Gastrocnemius medialis (tissue), 4 donors: ENCODE measurements at regions not wholly inside any gene's neighbourhood (a gene's known extent, or its start where the extent isn't known, plus 50 kb on each side); places are given as distances from the start of the nearest gene placed in this dataset.

Experiments used
- POLR2A ChIP-seq, 2 donors: fragments of 450-650 bp; IDR thresholded peaks; one replicate each; pipeline ENCODE4 v1.6.1; 2017; ENCODE audit warnings: antibody characterized with exemption in 2 of 2, mild to moderate bottlenecking in 2 of 2, moderate library complexity in 2 of 2
- TF ChIP-seq, protein P1 (sequence below), 5 experiments: fragments of 450-650 bp in 3 of 5; fragments of 200-600 bp in 2 of 5; sonication (generic) in 2 of 5; IDR thresholded peaks in 4 of 5; conservative IDR thresholded peaks in 1 of 5; 1 replicate in 4 of 5; 2 replicates in 1 of 5; pipeline ENCODE4 v1.5.1; 2016 to 2019; ENCODE audit warnings: antibody characterized with exemption in 5 of 5, mild to moderate bottlenecking in 3 of 5, moderate library complexity in 3 of 5

DNA sequence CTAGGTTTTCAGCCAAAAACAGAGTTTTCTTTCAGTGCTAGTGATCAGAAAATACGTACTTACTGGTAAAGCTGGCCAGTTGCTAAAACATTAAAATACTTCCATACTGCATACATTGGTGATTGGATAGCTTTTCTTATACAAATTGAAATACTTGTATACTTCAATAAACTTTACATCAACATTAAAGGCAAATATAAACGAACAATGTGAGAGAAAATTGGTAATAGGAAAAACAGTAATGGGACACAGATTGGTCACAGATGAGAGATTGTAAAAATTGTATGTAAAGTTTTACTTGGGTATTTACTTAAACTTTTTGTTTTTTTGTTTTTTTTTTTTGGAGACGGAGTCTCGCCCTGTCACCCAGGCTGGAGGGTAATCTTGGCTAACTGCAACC lies 391.7 kb downstream of the TFEC start:
- TF ChIP-seq, protein P1, sequence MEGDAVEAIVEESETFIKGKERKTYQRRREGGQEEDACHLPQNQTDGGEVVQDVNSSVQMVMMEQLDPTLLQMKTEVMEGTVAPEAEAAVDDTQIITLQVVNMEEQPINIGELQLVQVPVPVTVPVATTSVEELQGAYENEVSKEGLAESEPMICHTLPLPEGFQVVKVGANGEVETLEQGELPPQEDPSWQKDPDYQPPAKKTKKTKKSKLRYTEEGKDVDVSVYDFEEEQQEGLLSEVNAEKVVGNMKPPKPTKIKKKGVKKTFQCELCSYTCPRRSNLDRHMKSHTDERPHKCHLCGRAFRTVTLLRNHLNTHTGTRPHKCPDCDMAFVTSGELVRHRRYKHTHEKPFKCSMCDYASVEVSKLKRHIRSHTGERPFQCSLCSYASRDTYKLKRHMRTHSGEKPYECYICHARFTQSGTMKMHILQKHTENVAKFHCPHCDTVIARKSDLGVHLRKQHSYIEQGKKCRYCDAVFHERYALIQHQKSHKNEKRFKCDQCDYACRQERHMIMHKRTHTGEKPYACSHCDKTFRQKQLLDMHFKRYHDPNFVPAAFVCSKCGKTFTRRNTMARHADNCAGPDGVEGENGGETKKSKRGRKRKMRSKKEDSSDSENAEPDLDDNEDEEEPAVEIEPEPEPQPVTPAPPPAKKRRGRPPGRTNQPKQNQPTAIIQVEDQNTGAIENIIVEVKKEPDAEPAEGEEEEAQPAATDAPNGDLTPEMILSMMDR (IDR thresholded peaks at IDR 0.05 in 4 of 5, conservative IDR thresholded peaks at IDR 0.05 in 1 of 5), result no peak
- TF ChIP-seq POLR2A (IDR thresholded peaks at IDR 0.05), result no peak
